ENCODE measurements at regions not wholly inside any gene's neighbourhood (a gene's known extent, or its start where the extent isn't known, plus 50 kb on each side); places are given as distances from the start of the nearest gene placed in this dataset.

- FAIRE-seq (no peak), DNase-seq (ENCODE audit: low read depth) (no peak)
- TF ChIP-seq CTCF (IDR thresholded peaks at IDR 0.05; ENCODE audit: insufficient read depth, low read length, severe bottlenecking), result no peak
- Histone ChIP-seq H3K36me3 (ENCODE audit: control insufficient read depth, insufficient read depth, low read length) (no peaks in the 10 kb centered on the region), H3K4me3 (ENCODE audit: low read depth, low read length) (no peak overlapping the region), H3K27me3 (ENCODE audit: control insufficient read depth, insufficient read depth, low read length) (no peaks in the 10 kb centered on the region)
Measured at GRCh38 chr2:215604606-215605005, 168.7 kb upstream of the FN1 start.

GRCh38 chr2:215603440-215603839, 167.6 kb upstream of the FN1 start:
- no peak overlapping the region for H3K4me3 ChIP-seq (ENCODE audit: low read depth, low read length)
- TF ChIP-seq CTCF (IDR thresholded peaks at IDR 0.05; ENCODE audit: insufficient read depth, low read length, severe bottlenecking), result no peak
- DNase-seq (ENCODE audit: low read depth), result no peak
- H3K27me3 ChIP-seq (ENCODE audit: control insufficient read depth, insufficient read depth, low read length), result no peaks in the 10 kb centered on the region
- FAIRE-seq, result peak; percentile 23
- no peaks in the 10 kb centered on the region for H3K36me3 ChIP-seq (ENCODE audit: control insufficient read depth, insufficient read depth, low read length)

GRCh38 chr2:215602997-215603396, 167.1 kb upstream of the FN1 start:
- DNase-seq (ENCODE audit: low read depth) (no peak), FAIRE-seq (no peak)
- no peak overlapping the region for H3K4me3 ChIP-seq (ENCODE audit: low read depth, low read length)
- no peaks in the 10 kb centered on the region for H3K27me3 ChIP-seq (ENCODE audit: control insufficient read depth, insufficient read depth, low read length)
- no peak for TF ChIP-seq CTCF (IDR thresholded peaks at IDR 0.05; ENCODE audit: insufficient read depth, low read length, severe bottlenecking)
- H3K36me3 ChIP-seq (ENCODE audit: control insufficient read depth, insufficient read depth, low read length), result no peaks in the 10 kb centered on the region

- DNase-seq (ENCODE audit: low read depth) (no peak), FAIRE-seq (no peak)
- TF ChIP-seq CTCF (IDR thresholded peaks at IDR 0.05; ENCODE audit: insufficient read depth, low read length, severe bottlenecking), result no peak
- Histone ChIP-seq H3K4me3 (ENCODE audit: low read depth, low read length) (no peak overlapping the region), H3K27me3 (ENCODE audit: control insufficient read depth, insufficient read depth, low read length) (no peaks in the 10 kb centered on the region), H3K36me3 (ENCODE audit: control insufficient read depth, insufficient read depth, low read length) (no peaks in the 10 kb centered on the region)
Measured at GRCh38 chr2:215601990-215602721, 166.3 kb upstream of the FN1 start.

GRCh38 chr2:215601526-215601925, 165.7 kb upstream of the FN1 start:
- TF ChIP-seq CTCF (IDR thresholded peaks at IDR 0.05; ENCODE audit: insufficient read depth, low read length, severe bottlenecking), result no peak
- no peaks in the 10 kb centered on the region for H3K27me3 ChIP-seq (ENCODE audit: control insufficient read depth, insufficient read depth, low read length)
- FAIRE-seq (no peak), DNase-seq (ENCODE audit: low read depth) (no peak)
- H3K4me3 ChIP-seq (ENCODE audit: low read depth, low read length), result no peak overlapping the region
- H3K36me3 ChIP-seq (ENCODE audit: control insufficient read depth, insufficient read depth, low read length), result no peaks in the 10 kb centered on the region
